ENCODE measurements at regions not wholly inside any gene's neighbourhood (a gene's known extent, or its start where the extent isn't known, plus 50 kb on each side); places are given as distances from the start of the nearest gene placed in this dataset.

GRCh38 chr22:27494785-27495184, 306.8 kb downstream of the MN1 start:
- TF ChIP-seq CTCF (IDR thresholded peaks at IDR 0.05) (no peak), EP300 (IDR thresholded peaks at IDR 0.05) (no peak), POLR2A (IDR thresholded peaks at IDR 0.05) (no peak)
